ENCODE measurements at regions not wholly inside any gene's neighbourhood (a gene's known extent, or its start where the extent isn't known, plus 50 kb on each side); places are given as distances from the start of the nearest gene placed in this dataset.

DNA sequence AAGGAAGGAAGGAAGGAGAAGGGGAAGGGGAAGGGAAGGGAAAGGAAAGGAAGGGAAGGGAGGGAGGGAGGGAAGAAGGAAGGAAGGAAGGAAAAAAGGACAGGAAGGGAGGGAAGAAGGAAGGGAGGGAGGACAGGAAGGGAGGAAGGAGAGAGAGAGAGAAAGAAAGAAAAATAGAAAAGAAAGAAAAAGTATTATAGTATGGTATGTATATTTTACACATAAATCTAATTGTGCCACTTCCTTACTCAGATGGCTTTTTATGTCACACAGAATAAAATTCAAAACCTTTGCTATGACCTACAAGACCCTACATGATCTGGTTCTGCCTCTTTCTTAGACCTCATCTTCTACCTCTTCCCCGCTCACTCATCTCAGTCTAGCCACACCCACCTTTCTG lies 1016.9 kb upstream of the AUTS2 start:
- DNase-seq, result no peak
- 86 to 90% methylated on average over 1 of the region's 1 CpG for WGBS, 2 donors
- Histone ChIP-seq H3K4me3 (no peak overlapping the region), H3K27ac (no peak overlapping the region), H3K36me3 (no peaks in the 10 kb centered on the region), H3K9me3 (peaks cover 0 to 21% (median 0%) of the 10 kb centered on the region in 4 donors), H3K27me3 (no peaks in the 10 kb centered on the region), H3K4me1 (no peaks in the 10 kb centered on the region)
- no peak for ATAC-seq (ENCODE audit: low FRiP score in 2 of 2)
- TF ChIP-seq, protein P1, sequence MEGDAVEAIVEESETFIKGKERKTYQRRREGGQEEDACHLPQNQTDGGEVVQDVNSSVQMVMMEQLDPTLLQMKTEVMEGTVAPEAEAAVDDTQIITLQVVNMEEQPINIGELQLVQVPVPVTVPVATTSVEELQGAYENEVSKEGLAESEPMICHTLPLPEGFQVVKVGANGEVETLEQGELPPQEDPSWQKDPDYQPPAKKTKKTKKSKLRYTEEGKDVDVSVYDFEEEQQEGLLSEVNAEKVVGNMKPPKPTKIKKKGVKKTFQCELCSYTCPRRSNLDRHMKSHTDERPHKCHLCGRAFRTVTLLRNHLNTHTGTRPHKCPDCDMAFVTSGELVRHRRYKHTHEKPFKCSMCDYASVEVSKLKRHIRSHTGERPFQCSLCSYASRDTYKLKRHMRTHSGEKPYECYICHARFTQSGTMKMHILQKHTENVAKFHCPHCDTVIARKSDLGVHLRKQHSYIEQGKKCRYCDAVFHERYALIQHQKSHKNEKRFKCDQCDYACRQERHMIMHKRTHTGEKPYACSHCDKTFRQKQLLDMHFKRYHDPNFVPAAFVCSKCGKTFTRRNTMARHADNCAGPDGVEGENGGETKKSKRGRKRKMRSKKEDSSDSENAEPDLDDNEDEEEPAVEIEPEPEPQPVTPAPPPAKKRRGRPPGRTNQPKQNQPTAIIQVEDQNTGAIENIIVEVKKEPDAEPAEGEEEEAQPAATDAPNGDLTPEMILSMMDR (IDR thresholded peaks at IDR 0.05), result no peak
- TF ChIP-seq POLR2A (IDR thresholded peaks at IDR 0.05) (no peak), EP300 (IDR thresholded peaks at IDR 0.05) (no peak), POLR2AphosphoS5 (IDR thresholded peaks at IDR 0.05) (no peak)

DNA sequence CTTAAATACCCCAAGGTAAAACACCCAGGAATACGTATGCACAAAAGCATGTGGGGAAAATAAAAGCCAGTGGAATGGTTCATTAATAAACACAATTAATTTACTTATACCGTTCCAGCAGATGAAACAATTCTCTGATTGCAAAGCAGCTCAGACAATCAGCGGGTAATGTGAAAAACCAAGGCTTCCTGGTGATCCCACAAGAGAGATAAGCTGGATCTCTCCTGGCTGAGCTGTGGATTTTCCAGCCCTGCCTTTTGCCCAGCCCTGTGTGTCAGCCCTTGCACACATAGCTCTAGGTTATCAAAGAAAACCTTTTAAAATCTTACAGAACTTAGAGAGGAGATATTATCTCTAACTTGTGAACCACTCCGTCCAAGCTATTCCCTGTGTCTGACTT lies 1010.7 kb upstream of the AUTS2 start:
- Histone ChIP-seq H3K27me3 (no peaks in the 10 kb centered on the region), H3K4me3 (no peak overlapping the region), H3K36me3 (no peaks in the 10 kb centered on the region), H3K4me1 (no peaks in the 10 kb centered on the region), H3K27ac (no peak overlapping the region), H3K9me3 (no peaks in the 10 kb centered on the region)
- 63 to 69% methylated on average over 4 of the region's 4 CpGs for WGBS, 2 donors
- ATAC-seq (ENCODE audit: low FRiP score in 2 of 2) (no peak), DNase-seq (no peak)
- TF ChIP-seq EP300 (IDR thresholded peaks at IDR 0.05), result no peak
- TF ChIP-seq, protein P1 (IDR thresholded peaks at IDR 0.05), result no peak

DNA sequence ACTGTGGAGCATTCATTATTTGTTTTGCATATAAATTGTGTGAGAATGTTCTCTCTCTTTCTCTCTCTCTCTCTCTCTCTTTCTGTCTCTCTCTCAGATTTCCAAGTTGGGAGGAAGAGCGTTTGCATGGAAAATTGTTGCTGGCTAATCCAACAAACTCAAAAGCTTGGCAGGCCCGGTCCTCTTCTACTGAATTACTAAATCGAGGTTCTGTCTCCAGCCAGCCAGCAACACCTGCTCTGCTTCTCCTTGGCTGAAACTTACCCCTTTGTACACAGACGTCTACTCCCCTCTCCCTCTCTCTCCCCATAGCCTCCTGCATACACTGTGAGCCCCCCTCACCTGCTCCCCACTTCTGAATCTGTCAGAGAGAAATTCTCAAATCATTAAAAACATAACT lies 996.4 kb upstream of the AUTS2 start:
- H3K4me1 ChIP-seq, result no peaks in the 10 kb centered on the region
- H3K9me3 ChIP-seq, result no peaks in the 10 kb centered on the region
- no peak overlapping the region for H3K27ac ChIP-seq
- ATAC-seq (ENCODE audit: low FRiP score in 2 of 2) (no peak), DNase-seq (no peak)
- no peaks in the 10 kb centered on the region for H3K27me3 ChIP-seq
- TF ChIP-seq EP300 (IDR thresholded peaks at IDR 0.05) (no peak), POLR2AphosphoS5 (IDR thresholded peaks at IDR 0.05) (no peak), POLR2A (IDR thresholded peaks at IDR 0.05) (no peak)
- TF ChIP-seq, protein P1 (IDR thresholded peaks at IDR 0.05), result no peak
- H3K36me3 ChIP-seq, result no peaks in the 10 kb centered on the region
- 53 to 61% methylated on average over 4 of the region's 4 CpGs for WGBS, 2 donors
- H3K4me3 ChIP-seq, result no peak overlapping the region

DNA sequence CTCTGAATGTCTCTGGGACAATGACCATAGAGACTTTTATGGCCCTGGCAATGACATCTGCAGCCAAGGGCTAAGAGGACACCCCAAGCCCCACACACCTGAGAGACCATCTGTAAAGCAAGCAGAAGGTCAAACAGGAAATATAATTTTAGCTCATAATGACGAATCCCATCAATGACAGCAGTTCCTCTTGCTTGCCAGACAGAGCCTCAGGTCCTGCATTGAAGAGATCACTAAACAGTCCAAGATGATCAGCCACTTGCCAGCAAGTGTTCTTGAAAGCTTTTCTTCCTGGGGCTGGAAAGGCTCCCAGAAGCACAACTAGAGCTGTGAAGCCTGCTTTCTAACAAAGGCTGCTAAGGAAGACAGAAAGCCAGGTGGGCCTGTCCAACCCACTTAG lies 993.7 kb upstream of the AUTS2 start:
- no peak overlapping the region for H3K4me3 ChIP-seq
- ATAC-seq (ENCODE audit: low FRiP score in 2 of 2) (no peak), DNase-seq (no peak)
- H3K4me1 ChIP-seq, result no peaks in the 10 kb centered on the region
- H3K27me3 ChIP-seq, result no peaks in the 10 kb centered on the region
- no peaks in the 10 kb centered on the region for H3K36me3 ChIP-seq
- peaks cover 0 to 19% (median 11%) of the 10 kb centered on the region in 4 donors for H3K9me3 ChIP-seq
- WGBS, 2 donors, result 12% methylated on average over 1 of the region's 1 CpG; no CpG with 5 or more reads in 1 of the 2 donors
- TF ChIP-seq EP300 (IDR thresholded peaks at IDR 0.05) (no peak), POLR2A (IDR thresholded peaks at IDR 0.05) (no peak), POLR2AphosphoS5 (IDR thresholded peaks at IDR 0.05) (no peak)
- TF ChIP-seq, protein P1 (IDR thresholded peaks at IDR 0.05), result no peak
- no peak overlapping the region for H3K27ac ChIP-seq

DNA sequence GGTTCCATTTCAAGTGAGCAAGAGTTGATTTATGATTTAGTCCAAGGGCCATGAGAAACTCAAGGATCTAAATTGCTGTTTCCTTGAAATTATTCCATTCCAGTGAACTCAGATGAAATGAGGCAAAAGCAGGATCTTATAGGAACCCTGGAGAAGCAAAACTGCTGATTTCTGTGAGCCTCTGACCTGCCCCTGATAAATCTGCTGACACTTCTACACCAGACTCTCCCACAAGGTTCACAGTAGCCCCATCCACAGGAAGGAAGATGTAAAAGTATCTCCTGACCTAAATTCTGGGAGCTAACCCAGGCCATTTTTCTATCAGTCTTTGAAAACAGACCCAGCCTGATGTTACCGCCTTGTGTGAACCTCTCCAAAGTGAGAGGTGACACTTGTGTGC lies 987.6 kb upstream of the AUTS2 start:
- H3K27me3 ChIP-seq, result no peaks in the 10 kb centered on the region
- no peak for DNase-seq
- H3K4me1 ChIP-seq, result no peaks in the 10 kb centered on the region
- no peaks in the 10 kb centered on the region for H3K36me3 ChIP-seq
- no peak overlapping the region for H3K27ac ChIP-seq
- no peak for ATAC-seq (ENCODE audit: low FRiP score in 2 of 2)
- peaks cover 0 to 25% (median 11%) of the 10 kb centered on the region in 4 donors for H3K9me3 ChIP-seq
- WGBS, 2 donors, result 82 to 83% methylated on average over 1 of the region's 1 CpG
- TF ChIP-seq POLR2AphosphoS5 (IDR thresholded peaks at IDR 0.05) (no peak), POLR2A (IDR thresholded peaks at IDR 0.05) (no peak), EP300 (IDR thresholded peaks at IDR 0.05) (no peak)
- TF ChIP-seq, protein P1 (IDR thresholded peaks at IDR 0.05), result no peak
- H3K4me3 ChIP-seq, result no peak overlapping the region
